Fibroblast of lung (primary cell): ENCODE measurements at regions not wholly inside any gene's neighbourhood (a gene's known extent, or its start where the extent isn't known, plus 50 kb on each side); places are given as distances from the start of the nearest gene placed in this dataset.

Experiments used
- DNase-seq, 2 donors: peaks; one replicate each; pipeline versions ENCODE4 v3.0.0 to v3.0.0-alpha.2; 2010; ENCODE audit warnings: low read depth in 2 of 2
- H2AFZ ChIP-seq: 2 replicates; pipeline ENCODE4 v1.5.1; 2012; ENCODE audit warnings: low read length, control low read depth, inconsistent platforms
- H3K27ac ChIP-seq: 2 replicates; pipeline ENCODE4 v1.5.1; 2011; ENCODE audit warnings: low read length, control low read depth; ENCODE audit not compliant: insufficient read depth
- H3K27me3 ChIP-seq: 2 replicates; pipeline ENCODE4 v1.5.1; 2011; ENCODE audit warnings: mild to moderate bottlenecking, low read length; ENCODE audit not compliant: control insufficient read depth, insufficient read depth
- H3K36me3 ChIP-seq: 2 replicates; pipeline ENCODE4 v1.5.1; 2011; ENCODE audit warnings: low read length; ENCODE audit not compliant: control insufficient read depth, insufficient read depth
- H3K4me1 ChIP-seq: 2 replicates; pipeline ENCODE4 v1.5.1; 2011; ENCODE audit warnings: low read length; ENCODE audit not compliant: control insufficient read depth, insufficient read depth; ENCODE audit errors: extremely low read depth
- H3K4me2 ChIP-seq: 2 replicates; pipeline ENCODE4 v1.5.1; 2011; ENCODE audit warnings: low read length, control low read depth; ENCODE audit not compliant: insufficient read depth; ENCODE audit errors: extremely low read depth
- H3K4me3 ChIP-seq, 4 experiments: fragments of 200-600 bp in 1 of 4; sonication (generic) in 1 of 4; replicated peaks in 1 of 4; 2 replicates each; pipeline ENCODE4 v1.5.1; 2011 to 2016; ENCODE audit warnings: low read length in 4 of 4, low read depth in 3 of 4, mild to moderate bottlenecking in 3 of 4, control low read depth in 2 of 4, inconsistent platforms in 1 of 4, mixed read lengths in 1 of 4; ENCODE audit not compliant: insufficient read depth in 1 of 4; ENCODE audit errors: control extremely low read depth in 1 of 4
- H3K79me2 ChIP-seq: 2 replicates; pipeline ENCODE4 v1.5.1; 2012; ENCODE audit warnings: mild to moderate bottlenecking, low read length, inconsistent platforms; ENCODE audit not compliant: control insufficient read depth, insufficient read depth
- H3K9ac ChIP-seq: 2 replicates; pipeline ENCODE4 v1.5.1; 2011; ENCODE audit warnings: mild to moderate bottlenecking, low read length, control low read depth; ENCODE audit not compliant: insufficient read depth
- H3K9me3 ChIP-seq: 2 replicates; pipeline ENCODE4 v1.5.1; 2012; ENCODE audit warnings: low read depth, low read length; ENCODE audit not compliant: control insufficient read depth, insufficient read depth
- H4K20me1 ChIP-seq: 2 replicates; pipeline ENCODE4 v1.5.1; 2011; ENCODE audit warnings: low read length; ENCODE audit not compliant: control insufficient read depth, insufficient read depth; ENCODE audit errors: extremely low read depth
- CTCF ChIP-seq, 2 donors: IDR thresholded peaks in 1 of 2; conservative IDR thresholded peaks in 1 of 2; 1 replicate in 1 of 2; 2 replicates in 1 of 2; pipeline ENCODE4 v1.5.1; 2011 to 2012; ENCODE audit warnings: low read length in 2 of 2, control low read depth in 1 of 2, inconsistent platforms in 1 of 2, low read depth in 1 of 2, mild to moderate bottlenecking in 1 of 2
- EZH2 ChIP-seq: IDR thresholded peaks from 2 replicates; pipeline ENCODE4 v1.5.1; 2012; ENCODE audit warnings: low read length, control low read depth, mild to moderate bottlenecking; ENCODE audit errors: missing control alignments

DNA sequence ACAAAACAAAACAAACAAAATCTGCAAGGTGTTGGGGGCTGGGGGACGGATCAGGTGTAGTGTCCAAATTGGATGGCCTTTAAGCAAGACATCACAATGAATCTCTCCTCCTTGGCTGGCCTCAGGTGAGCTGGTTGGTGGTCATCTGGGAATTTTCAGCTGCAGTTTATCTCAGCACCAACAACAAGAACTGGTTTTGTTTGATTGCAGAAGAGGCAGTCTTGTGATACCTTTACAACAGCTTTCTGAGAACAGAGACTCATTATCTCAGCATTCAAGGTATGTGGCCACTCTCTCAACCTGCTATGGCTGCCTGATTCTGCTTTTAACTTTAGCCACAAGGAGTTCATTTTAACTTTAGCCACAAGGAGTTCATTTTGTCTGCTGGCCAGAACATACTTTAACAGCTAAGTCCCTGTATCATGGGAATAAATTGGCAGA lies 1543.4 kb downstream of the EFNA5 start:
- TF ChIP-seq EZH2 (no peak), CTCF (conservative IDR thresholded peaks at IDR 0.05 in 1 of 2, IDR thresholded peaks at IDR 0.05 in 1 of 2; ENCODE audit: low read depth in 1 of 2, low read length in 2 of 2) (no peak)
- no peaks in the 10 kb centered on the region for H3K27me3 ChIP-seq
- peak in 1 of 2 donors; percentile 54 for DNase-seq
- no peaks in the 10 kb centered on the region for H3K9me3 ChIP-seq
- no peak overlapping the region for H3K9ac ChIP-seq
- no peak overlapping the region for H3K27ac ChIP-seq
- H2AFZ ChIP-seq = no peak overlapping the region
- H3K36me3 ChIP-seq = no peaks in the 10 kb centered on the region
- H3K4me1 ChIP-seq = no peaks in the 10 kb centered on the region
- H3K4me2 ChIP-seq = no peak overlapping the region
- no peaks in the 10 kb centered on the region for H4K20me1 ChIP-seq
- H3K79me2 ChIP-seq = no peaks in the 10 kb centered on the region
- H3K4me3 ChIP-seq = no peak overlapping the region

DNA sequence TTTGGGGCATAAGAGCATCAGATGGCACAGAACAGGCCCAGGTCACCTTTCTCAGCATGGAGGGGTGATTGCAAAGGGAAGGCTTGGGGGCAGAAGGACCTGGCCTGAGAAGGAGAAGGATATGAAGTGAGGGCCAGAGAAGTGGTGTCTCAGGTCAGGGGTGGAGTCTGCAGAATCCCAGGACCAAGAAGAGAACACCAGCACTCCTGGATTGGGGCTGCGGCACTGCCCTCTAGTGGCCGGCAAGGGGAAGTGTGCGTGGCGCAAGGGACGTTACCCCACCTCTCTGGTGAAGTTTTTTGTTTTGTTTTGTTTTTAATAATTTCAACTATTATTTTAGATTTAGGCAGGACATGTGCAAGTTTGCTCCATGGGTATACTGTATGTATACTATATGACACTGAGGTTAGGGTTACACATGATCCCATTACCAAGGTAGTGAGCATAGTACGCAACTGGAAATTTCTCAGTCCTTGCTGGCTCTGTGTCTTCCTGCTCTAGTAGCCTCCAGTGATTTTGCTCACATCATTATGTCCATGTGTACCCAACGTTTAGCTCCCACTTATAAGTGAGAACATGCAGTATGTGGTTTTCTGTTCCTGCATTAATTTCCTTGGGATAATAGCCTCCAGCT lies 1548.6 kb downstream of the EFNA5 start:
- no peaks in the 10 kb centered on the region for H4K20me1 ChIP-seq
- H3K27ac ChIP-seq = no peak overlapping the region
- H3K9me3 ChIP-seq = no peaks in the 10 kb centered on the region
- H3K4me2 ChIP-seq = no peak overlapping the region
- H3K36me3 ChIP-seq = no peaks in the 10 kb centered on the region
- H3K27me3 ChIP-seq = no peaks in the 10 kb centered on the region
- H2AFZ ChIP-seq = no peak overlapping the region
- H3K9ac ChIP-seq = no peak overlapping the region
- no peaks in the 10 kb centered on the region for H3K4me1 ChIP-seq
- H3K4me3 ChIP-seq = no peak overlapping the region
- TF ChIP-seq CTCF (conservative IDR thresholded peaks at IDR 0.05 in 1 of 2, IDR thresholded peaks at IDR 0.05 in 1 of 2; ENCODE audit: low read depth in 1 of 2, low read length in 2 of 2) = peak; percentile 67 to 85
- TF ChIP-seq EZH2 = no peak
- no peak for DNase-seq
- H3K79me2 ChIP-seq = no peaks in the 10 kb centered on the region

DNA sequence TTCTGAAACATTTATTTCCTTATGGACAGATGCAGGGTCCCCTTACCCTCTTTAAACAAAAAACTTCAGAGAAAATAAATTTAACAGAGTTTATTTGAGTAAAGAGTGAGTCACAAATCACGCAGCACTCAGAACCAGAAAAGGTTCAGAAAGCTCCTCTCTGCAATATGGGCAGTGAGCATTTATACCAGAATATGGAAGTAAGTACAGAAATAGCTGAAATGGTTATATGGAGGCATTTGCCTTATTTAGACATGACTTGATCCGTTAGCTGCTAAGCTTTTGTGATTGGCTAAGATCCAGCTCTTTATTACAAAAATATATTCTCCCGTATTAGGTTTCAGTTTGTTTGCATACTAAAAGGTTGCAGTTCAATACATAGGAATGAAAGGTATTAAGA lies 1554.1 kb downstream of the EFNA5 start:
- Histone ChIP-seq H3K9me3 (no peaks in the 10 kb centered on the region), H3K79me2 (no peaks in the 10 kb centered on the region), H2AFZ (no peak overlapping the region), H3K27ac (no peak overlapping the region), H3K9ac (no peak overlapping the region), H3K4me1 (no peaks in the 10 kb centered on the region), H4K20me1 (no peaks in the 10 kb centered on the region), H3K4me2 (peak overlapping the region; percentile 32), H3K4me3 (peak overlapping the region in 1 of 4 experiments; percentile 4), H3K27me3 (no peaks in the 10 kb centered on the region), H3K36me3 (no peaks in the 10 kb centered on the region)
- no peak for TF ChIP-seq CTCF (conservative IDR thresholded peaks at IDR 0.05 in 1 of 2, IDR thresholded peaks at IDR 0.05 in 1 of 2; ENCODE audit: low read depth in 1 of 2, low read length in 2 of 2)
- TF ChIP-seq EZH2 = no peak
- peak in 1 of 2 donors; percentile 87 for DNase-seq
